GM19239 (cell line): ENCODE measurements at regions not wholly inside any gene's neighbourhood (a gene's known extent, or its start where the extent isn't known, plus 50 kb on each side); places are given as distances from the start of the nearest gene placed in this dataset.
"Not testable (repeated sequence)": the region's sequence is repeated elsewhere in the genome, so short reads cannot be mapped to it uniquely, and the experiment has no call there.

Experiments
- DNase-seq: peaks from one replicate; pipeline ENCODE4 v3.0.0; 2011; ENCODE audit warnings: low spot score; ENCODE audit not compliant: insufficient read length
- FAIRE-seq: peaks from 2 replicates; lab custom pipeline; 2011; peaks lifted over from hg19 to GRCh38; lab: Jason Lieb, UNC

- not testable (repeated sequence) for FAIRE-seq
These were observed 190.7 kb downstream of the TGIF2LX start for GRCh38 chrX:90112365-90112764.

GRCh38 chrX:90134947-90135346 lies 213.2 kb downstream of the TGIF2LX start:
- FAIRE-seq, DNase-seq: not testable (repeated sequence)

More at GRCh38 chrX:90112365-90112764, 190.7 kb downstream of the TGIF2LX start:
- DNase-seq, result not testable (repeated sequence)

DNA sequence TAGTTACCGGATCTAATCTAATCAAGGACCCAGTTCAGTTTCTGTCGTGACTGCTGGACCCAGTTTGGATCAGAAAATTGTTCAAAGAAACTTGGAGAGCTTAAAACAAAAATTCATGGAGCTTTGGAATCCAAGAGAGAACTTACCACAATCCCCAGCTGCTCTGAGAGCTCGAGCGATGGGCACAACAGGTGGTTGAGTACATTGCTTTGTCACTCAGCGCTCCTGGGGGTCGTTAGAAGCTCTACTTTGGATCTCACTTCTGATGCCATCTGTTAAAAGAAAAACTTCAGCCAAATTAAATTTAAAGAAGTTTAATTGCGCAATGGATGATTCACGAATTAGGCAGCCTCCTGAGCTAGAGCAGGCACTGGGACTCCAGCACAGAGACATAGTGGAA lies 257.3 kb downstream of the TGIF2LX start:
- not testable (repeated sequence) for FAIRE-seq, DNase-seq

DNA sequence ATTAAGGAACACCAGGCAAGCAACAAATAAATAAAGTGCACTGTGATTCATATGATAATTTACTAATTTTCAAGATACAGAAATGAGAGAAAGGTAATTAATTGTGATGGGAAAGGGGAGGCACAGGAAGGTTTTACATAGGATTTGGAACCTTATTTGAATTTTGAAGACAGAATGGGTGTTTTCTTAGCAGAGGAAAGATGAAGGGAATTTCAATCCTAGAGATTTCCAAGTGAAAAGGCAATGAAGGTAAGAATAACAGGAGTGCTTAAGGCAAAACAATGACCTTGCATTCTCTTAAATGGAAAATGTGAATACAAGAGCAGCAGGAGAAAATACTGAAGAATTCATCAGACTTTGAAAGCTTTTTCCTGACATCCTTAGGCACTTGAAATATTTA lies 267.3 kb downstream of the TGIF2LX start:
- not testable (repeated sequence) for DNase-seq, FAIRE-seq

DNA sequence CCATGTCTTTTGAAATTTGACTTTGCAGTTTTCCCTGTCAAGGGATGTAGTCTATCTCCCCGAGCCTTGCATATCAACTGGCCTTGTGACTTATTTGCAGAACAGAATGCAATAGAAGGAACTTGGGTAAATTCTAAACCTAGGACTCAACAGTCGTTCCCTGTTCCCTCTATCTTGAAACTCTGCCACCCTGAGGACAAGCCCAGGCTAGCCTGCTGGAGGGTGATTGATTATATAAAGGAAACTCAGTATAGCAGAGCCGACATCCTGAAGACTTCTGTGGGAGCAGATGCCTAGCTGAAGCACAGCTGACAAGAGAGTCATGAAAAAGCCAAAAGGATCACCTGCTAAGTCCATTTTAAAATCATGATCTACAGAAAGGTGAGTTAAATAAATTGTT lies 285.1 kb downstream of the TGIF2LX start:
- FAIRE-seq, DNase-seq: not testable (repeated sequence)

DNA sequence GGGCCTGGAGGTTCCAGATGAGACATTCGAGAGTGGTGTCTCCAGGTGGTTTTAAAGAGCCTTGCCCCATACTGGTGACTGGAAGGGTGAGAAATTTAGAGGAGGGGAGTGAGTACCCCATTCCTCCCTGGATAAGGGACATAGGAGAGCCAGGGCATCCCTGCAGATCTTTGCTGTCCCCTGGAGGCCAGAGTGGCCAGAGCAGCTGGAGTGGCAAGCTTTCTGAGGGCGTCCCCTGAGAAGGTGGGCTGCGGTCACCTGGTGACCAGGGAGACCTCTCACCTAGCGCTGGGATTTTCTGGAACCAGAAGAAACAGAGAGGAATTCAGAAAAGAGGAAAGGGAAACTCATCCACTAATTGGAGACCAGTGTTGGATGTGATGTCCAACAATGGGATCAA lies 300.9 kb downstream of the TGIF2LX start:
- DNase-seq, FAIRE-seq: not testable (repeated sequence)

DNA sequence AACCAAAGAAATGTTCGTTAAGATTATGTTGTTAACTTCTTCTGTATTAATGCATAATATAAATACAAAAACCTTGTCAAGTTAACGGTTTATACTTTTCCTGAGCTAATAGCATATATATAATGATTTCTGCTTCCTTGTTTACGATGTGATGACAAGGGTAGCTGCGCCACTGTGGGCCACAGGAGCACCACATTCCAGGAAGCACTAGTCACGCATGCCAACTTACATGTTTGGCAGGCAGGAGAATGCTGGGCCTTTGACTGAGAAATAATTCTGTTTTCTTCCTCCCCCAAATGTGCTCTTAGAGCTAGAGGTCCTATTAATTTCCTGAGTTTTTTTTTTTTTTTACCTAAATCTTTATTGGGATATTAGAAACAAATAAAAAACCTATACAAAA lies 349.9 kb downstream of the TGIF2LX start:
- DNase-seq, result not testable (repeated sequence)
- FAIRE-seq, result peak; percentile 54
